ENCODE measurements at regions not wholly inside any gene's neighbourhood (a gene's known extent, or its start where the extent isn't known, plus 50 kb on each side); places are given as distances from the start of the nearest gene placed in this dataset.
"Not testable (repeated sequence)": the region's sequence is repeated elsewhere in the genome, so short reads cannot be mapped to it uniquely, and the experiment has no call there.

DNA sequence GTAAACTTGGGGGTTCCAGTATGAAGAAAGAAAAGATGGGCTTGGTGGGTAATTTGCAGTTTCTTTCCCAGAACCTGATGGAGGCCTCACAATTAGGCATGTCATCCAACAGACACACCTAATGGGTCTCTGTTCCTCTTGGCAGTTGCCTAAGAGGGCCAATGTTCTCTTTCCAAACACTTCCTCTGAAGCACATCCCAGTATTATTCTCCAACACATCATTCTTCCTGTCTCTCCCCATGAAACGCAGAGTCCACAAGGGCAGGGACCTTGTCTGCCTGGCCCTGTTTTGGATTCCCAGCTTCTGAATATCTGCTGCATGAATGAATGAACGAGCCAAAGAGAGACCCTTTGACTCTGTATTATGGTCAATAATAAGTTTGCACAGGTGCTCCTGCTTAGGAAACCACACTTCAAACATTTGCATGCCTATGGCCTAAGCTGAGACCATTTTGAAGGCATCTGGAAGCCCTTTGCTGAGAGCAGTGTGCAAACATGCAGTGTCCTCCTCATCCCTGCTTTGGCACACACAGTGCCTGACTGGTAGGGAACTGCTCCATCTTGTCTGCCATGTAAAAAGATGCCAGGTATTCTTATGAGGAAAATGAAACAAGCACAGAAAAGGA is 100.9 kb upstream of the CHST15 start:
- no peak for DNase-seq (ENCODE audit: low read depth)
- no peak overlapping the region for H3K4me3 ChIP-seq (ENCODE audit: low read length)
- TF ChIP-seq, protein P1, sequence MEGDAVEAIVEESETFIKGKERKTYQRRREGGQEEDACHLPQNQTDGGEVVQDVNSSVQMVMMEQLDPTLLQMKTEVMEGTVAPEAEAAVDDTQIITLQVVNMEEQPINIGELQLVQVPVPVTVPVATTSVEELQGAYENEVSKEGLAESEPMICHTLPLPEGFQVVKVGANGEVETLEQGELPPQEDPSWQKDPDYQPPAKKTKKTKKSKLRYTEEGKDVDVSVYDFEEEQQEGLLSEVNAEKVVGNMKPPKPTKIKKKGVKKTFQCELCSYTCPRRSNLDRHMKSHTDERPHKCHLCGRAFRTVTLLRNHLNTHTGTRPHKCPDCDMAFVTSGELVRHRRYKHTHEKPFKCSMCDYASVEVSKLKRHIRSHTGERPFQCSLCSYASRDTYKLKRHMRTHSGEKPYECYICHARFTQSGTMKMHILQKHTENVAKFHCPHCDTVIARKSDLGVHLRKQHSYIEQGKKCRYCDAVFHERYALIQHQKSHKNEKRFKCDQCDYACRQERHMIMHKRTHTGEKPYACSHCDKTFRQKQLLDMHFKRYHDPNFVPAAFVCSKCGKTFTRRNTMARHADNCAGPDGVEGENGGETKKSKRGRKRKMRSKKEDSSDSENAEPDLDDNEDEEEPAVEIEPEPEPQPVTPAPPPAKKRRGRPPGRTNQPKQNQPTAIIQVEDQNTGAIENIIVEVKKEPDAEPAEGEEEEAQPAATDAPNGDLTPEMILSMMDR (conservative IDR thresholded peaks at IDR 0.05; ENCODE audit: low read depth, low read length): no peak

DNA sequence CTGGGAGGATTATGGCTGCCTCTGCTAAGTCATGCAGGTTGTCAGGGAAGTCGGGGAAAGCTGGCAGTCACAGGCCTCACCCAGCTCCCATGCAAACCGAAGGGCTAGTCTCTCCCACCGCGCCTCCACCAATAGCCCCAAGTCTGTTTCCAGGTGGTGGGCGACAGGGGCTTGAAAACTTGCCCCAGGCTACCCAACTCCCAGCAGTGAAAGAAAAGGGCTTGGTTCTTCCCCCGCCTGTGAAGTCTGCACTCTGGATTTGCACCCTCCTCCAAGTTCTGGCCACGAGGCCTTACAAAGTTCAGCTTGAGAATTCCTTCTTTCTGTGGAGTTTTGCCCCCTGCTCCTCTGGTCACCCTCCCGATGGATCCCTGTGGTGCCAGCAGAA is 99.9 kb upstream of the CHST15 start:
- no peak overlapping the region for H3K4me3 ChIP-seq (ENCODE audit: low read length)
- DNase-seq (ENCODE audit: low read depth): no peak
- TF ChIP-seq, protein P1 (conservative IDR thresholded peaks at IDR 0.05; ENCODE audit: low read depth, low read length): no peak

DNA sequence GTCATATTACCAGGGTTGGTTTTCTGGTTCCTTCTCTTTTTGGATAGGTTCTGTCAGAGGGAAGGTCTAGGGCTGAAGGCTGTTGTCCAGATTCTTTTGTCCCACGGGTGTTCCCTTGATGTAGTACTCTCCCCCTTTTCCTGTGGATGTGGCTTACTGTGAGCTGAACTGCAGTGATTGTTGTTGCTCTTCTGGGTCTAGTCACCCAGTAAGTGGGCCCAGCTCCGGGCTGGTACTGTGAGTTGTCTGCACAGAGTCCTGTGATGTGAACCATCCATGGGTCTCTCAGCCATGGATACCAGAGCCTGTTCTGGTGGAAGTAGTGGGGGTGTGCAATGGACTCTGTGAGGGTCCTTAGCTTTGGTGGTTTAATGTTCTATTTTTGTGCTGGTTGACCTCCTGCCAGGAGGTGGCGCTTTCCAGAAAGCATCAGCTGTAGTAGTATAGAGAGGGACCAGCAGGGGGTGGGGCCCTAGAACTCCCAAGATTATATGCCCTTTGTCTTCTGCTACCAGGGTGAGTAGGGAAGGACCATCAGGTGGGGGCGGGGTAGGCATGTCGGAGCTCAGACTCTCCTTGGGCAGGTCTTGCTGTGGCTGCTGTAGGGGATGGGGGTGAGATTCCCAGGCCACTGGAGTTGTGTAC is 99.4 kb upstream of the CHST15 start:
- H3K4me3 ChIP-seq (ENCODE audit: low read length); DNase-seq (ENCODE audit: low read depth): not testable (repeated sequence)

DNA sequence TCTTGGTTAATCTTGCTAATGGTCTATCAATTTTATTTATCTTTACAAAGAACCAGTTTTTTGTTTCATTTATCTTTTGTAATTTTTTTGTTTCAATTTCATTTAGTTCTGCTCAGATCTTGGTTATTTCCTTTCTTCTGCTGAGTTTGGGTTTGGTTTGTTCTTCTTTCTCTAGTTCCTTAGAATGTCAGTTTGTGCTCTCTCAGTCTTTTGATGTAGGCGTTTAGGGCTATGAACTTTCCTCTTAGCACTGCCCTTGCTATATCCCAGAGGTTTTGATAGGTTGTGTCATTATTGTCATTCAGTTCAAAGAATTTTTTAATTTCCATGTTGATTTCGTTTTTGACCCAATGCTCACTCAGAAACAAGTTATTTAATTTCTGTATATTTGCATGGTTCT is 97.1 kb upstream of the CHST15 start:
- not testable (repeated sequence) for DNase-seq (ENCODE audit: low read depth); H3K4me3 ChIP-seq (ENCODE audit: low read length)

DNA sequence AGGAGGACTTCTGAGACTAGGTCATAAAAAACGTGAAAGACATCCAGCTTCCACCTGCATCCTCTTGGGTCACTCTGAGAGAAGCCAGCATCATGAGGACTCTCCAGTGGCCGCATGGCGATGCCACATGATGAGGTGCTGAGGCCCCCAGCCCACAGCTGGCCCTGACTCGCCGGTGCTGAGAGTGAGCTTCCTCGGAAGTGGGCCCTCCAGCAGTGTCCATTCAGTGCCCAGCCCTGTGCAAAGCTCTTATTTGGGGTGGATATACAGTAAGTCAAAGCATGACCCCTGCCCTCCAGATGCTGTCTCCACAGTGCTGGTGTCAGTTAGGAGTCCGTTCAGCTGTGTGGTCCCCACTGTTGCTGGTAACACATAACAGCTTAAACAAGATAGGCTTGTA is 93.6 kb upstream of the CHST15 start:
- TF ChIP-seq, protein P1 (conservative IDR thresholded peaks at IDR 0.05; ENCODE audit: low read depth, low read length): no peak
- no peak overlapping the region for H3K4me3 ChIP-seq (ENCODE audit: low read length)
- no peak for DNase-seq (ENCODE audit: low read depth)

DNA sequence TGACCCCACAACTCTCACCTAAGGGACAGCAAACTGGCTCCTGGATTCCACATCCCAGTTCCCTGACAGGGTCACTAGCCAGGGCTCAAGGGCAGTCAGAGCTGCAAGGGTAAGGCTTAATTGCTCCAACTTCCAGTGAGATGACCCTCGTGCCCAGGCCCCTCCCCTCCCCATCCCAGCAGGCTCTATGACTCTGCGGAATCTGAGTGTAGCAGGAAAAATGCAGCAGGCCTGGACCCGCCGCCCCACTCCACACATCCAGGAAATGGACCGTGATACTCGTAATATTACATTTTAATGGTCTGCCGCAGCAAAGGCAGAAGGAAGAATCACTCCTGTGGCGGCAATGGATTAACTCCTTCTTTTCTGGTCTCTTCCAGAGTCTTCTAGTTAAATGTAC is 91.7 kb upstream of the CHST15 start:
- H3K4me3 ChIP-seq (ENCODE audit: low read length): no peak overlapping the region
- TF ChIP-seq, protein P1 (conservative IDR thresholded peaks at IDR 0.05; ENCODE audit: low read depth, low read length): no peak
- DNase-seq (ENCODE audit: low read depth): no peak

DNA sequence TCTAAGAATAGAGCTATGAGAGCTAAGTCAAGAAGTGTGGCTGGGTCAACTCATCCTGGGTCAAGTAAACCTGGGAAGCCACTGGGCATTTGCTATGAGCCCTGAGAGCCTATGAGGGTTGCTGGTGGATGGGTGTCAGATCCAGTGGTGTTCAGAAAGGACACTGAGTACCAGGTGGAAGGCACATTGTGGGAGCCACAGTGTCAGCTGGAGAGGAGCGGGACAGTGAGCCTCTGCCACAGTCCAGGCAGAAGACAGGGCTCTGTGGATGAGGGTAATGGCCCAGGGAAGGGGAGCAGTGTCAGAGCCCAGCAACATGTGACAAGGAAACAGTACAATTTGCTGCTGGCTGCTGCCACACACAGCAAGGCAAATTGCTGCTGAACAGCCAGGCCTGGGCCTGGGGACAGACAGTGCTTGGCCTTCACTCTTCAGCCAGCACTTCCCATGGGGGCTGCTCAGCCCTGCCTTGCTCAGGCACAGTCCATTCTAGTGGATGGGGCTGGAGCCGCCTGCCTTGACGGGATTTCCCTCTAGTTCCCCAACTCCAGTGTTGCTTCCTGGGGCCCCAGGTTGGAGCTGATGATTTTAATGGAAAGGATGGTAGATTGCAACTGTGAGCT is 90.9 kb upstream of the CHST15 start:
- no peak overlapping the region for H3K4me3 ChIP-seq (ENCODE audit: low read length)
- DNase-seq (ENCODE audit: low read depth): no peak
- TF ChIP-seq, protein P1 (conservative IDR thresholded peaks at IDR 0.05; ENCODE audit: low read depth, low read length): no peak

DNA sequence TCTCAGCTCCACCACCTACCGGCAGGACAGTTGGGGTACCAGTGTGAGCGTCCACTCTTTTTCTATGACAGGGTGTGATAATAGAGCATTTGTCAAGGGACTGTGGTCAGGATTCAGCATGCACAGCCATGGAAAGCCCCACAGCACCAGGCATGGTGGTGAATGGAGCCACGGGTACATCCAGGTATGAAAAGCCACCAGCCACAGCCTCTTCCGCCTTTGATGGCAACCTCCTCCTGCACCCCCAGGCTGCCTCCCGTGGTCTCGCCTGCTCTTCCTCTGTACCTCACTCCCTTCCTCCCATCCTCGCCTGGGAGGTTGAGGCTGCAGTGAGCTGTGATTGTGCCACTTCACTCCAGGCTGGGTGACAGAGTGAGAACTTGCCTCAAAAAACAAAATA is 90.2 kb upstream of the CHST15 start:
- TF ChIP-seq, protein P1 (conservative IDR thresholded peaks at IDR 0.05; ENCODE audit: low read depth, low read length): no peak
- no peak for DNase-seq (ENCODE audit: low read depth)

More for the DNA sequence above, 90.2 kb upstream of the CHST15 start:
- H3K4me3 ChIP-seq (ENCODE audit: low read length): no peak overlapping the region

Data from retinal pigment epithelial cell (primary cell).